ENCODE measurements at regions not wholly inside any gene's neighbourhood (a gene's known extent, or its start where the extent isn't known, plus 50 kb on each side); places are given as distances from the start of the nearest gene placed in this dataset.
A peak's percentile ranks its signal among the peaks of the same experiment; 100 is the strongest.
"Not testable (repeated sequence)": the region's sequence is repeated elsewhere in the genome, so short reads cannot be mapped to it uniquely, and the experiment has no call there.

DNA sequence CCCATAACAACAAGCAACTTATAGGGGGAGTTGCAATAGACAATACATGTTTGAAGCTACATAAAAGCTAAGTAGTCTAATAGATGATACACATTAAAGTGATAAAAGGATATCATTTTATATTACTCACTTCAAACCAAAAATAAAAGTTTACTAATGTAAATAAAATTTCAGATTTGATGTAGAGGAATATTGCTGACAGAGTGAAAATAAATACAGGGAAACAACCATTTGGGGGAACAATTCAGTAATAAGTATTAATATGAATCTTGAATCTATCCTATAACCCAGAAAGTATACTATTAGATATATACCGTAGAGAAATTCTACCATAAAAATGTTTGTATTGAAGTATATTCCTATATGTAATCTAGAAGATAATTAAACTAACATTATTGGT is 1248.9 kb upstream of the EPHA6 start (continued):
- TF ChIP-seq ATF6 (CRISPR knock-in tag; IDR thresholded peaks at IDR 0.05): no peak
- TF ChIP-seq RORB (CRISPR knock-in tag; IDR thresholded peaks at IDR 0.05): no peak
- no peak for TF ChIP-seq CDX4 (CRISPR knock-in tag; IDR thresholded peaks at IDR 0.05; ENCODE audit: borderline replicate concordance)
- no peak for TF ChIP-seq ZNF281 (CRISPR knock-in tag; IDR thresholded peaks at IDR 0.05)
- no peak for TF ChIP-seq ZNF425 (CRISPR knock-in tag; conservative IDR thresholded peaks at IDR 0.05)
- TF ChIP-seq EMX1 (CRISPR knock-in tag; IDR thresholded peaks at IDR 0.05): no peak
- TF ChIP-seq MXD4 (CRISPR knock-in tag; IDR thresholded peaks at IDR 0.05; ENCODE audit: borderline replicate concordance): no peak
- no peak for TF ChIP-seq ATF1 (CRISPR knock-in tag; IDR thresholded peaks at IDR 0.05)
- no peak for TF ChIP-seq NFE2L1 (CRISPR knock-in tag; IDR thresholded peaks at IDR 0.05)
- no peak for TF ChIP-seq RELA (CRISPR knock-in tag; IDR thresholded peaks at IDR 0.05; ENCODE audit: borderline replicate concordance)

DNA sequence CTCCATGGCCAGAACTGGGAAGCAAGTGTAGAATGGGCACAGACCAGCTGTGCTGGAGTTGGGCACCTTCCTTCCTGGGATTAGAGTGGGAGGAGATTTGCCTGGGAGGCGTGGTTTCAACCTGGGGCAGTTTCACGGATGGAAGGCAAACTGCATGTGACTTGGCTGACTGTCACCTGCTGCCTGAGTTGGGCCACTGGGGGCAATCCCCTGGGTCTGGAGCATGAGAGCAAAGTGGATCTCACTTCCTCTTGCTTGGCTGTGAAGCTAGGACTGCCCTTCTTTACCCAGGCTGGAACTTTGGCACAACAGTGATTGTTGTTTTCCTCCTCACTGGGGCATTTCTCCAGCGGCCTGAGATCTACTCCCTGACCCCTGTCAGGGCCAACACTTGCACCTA is 1247.0 kb upstream of the EPHA6 start:
- Mint-ChIP-seq H3K4me1 (peaks cover 16% of the 10 kb centered on the region), H3K9me3 (peaks cover 12% of the 10 kb centered on the region), H3K27me3 (ENCODE audit: low read depth) (no peaks in the 10 kb centered on the region), H3K4me3 (no peak overlapping the region), H3K36me3 (0 out of 2 replicates have a peak, but pooled peaks cover 3% of the 10 kb centered on the region), H3K27ac (no peak overlapping the region)
- ChIA-PET POLR2A (no interaction called here), CTCF (no interaction called here)
- ATAC-seq (peak; percentile 56), DNase-seq (ENCODE audit: low spot score) (no peak)
- no peak for TF ChIP-seq ZNF232 (CRISPR knock-in tag; IDR thresholded peaks at IDR 0.05)
- TF ChIP-seq EMX1 (CRISPR knock-in tag; IDR thresholded peaks at IDR 0.05): no peak
- TF ChIP-seq JAZF1 (CRISPR knock-in tag; IDR thresholded peaks at IDR 0.05): no peak
- no peak for TF ChIP-seq NFYB (CRISPR knock-in tag; conservative IDR thresholded peaks at IDR 0.05; ENCODE audit: low read depth)
- no peak for TF ChIP-seq ZNF317 (CRISPR knock-in tag; IDR thresholded peaks at IDR 0.05; ENCODE audit: borderline replicate concordance, low read depth)

DNA sequence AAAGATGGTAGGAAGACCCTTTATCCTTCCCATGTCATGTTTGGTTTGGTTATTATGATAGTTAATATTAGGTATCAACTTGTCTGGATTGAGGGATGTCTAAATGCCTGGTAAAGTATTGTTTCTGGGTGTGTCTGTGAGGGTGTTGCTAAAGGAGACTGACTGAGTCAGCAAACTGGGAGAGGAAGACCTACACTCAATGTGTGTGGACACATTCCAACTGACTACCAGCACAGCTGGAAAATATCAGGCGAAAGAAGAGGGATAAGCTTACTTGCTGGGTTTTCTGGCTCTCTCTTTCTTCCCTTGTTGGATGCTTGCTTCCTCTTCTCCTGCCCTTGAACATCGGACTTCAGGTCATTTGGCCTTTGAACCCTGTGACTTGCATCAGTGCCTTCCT is 1227.6 kb upstream of the EPHA6 start:
- H3K4me3 Mint-ChIP-seq: no peak overlapping the region
- no peak for ATAC-seq
- CTCF ChIA-PET: no interaction called here
- peaks cover 2% of the 10 kb centered on the region; the same call in 1 of the 2 replicates for H3K4me1 Mint-ChIP-seq
- no peak overlapping the region for H3K27ac Mint-ChIP-seq
- peaks cover 5% of the 10 kb centered on the region for H3K36me3 Mint-ChIP-seq
- H3K27me3 Mint-ChIP-seq (ENCODE audit: low read depth): no peaks in the 10 kb centered on the region
- TF ChIP-seq GRHL2 (CRISPR knock-in tag; IDR thresholded peaks at IDR 0.05; ENCODE audit: insufficient replicate concordance, severe bottlenecking) (no peak), FOXJ3 (CRISPR knock-in tag; IDR thresholded peaks at IDR 0.05; ENCODE audit: borderline replicate concordance) (no peak), TEAD1 (CRISPR knock-in tag; IDR thresholded peaks at IDR 0.05) (no peak), ZNF671 (CRISPR knock-in tag; IDR thresholded peaks at IDR 0.05) (no peak), MXD4 (CRISPR knock-in tag; IDR thresholded peaks at IDR 0.05; ENCODE audit: borderline replicate concordance) (no peak), ZNF423 (CRISPR knock-in tag; IDR thresholded peaks at IDR 0.05) (no peak), AFF4 (CRISPR knock-in tag; IDR thresholded peaks at IDR 0.05; ENCODE audit: borderline replicate concordance) (no peak), ESRRA (CRISPR knock-in tag; IDR thresholded peaks at IDR 0.05; ENCODE audit: borderline replicate concordance) (no peak)
- POLR2A ChIA-PET: no interaction called here
- H3K9me3 Mint-ChIP-seq: peaks cover 29% of the 10 kb centered on the region
- DNase-seq (ENCODE audit: low spot score): no peak

GRCh38 chr3:95587641-95588040 is 1226.8 kb upstream of the EPHA6 start:
- H3K36me3 Mint-ChIP-seq; H3K4me1 Mint-ChIP-seq; H3K27me3 Mint-ChIP-seq (ENCODE audit: low read depth); DNase-seq (ENCODE audit: low spot score); CTCF ChIA-PET; H3K27ac Mint-ChIP-seq; POLR2A ChIA-PET; H3K4me3 Mint-ChIP-seq; ATAC-seq: not testable (repeated sequence)
- H3K9me3 Mint-ChIP-seq: peaks cover 34% of the 10 kb centered on the region

Measured in WTC11 (cell line).